ENCODE measurements at regions not wholly inside any gene's neighbourhood (a gene's known extent, or its start where the extent isn't known, plus 50 kb on each side); places are given as distances from the start of the nearest gene placed in this dataset.

DNA sequence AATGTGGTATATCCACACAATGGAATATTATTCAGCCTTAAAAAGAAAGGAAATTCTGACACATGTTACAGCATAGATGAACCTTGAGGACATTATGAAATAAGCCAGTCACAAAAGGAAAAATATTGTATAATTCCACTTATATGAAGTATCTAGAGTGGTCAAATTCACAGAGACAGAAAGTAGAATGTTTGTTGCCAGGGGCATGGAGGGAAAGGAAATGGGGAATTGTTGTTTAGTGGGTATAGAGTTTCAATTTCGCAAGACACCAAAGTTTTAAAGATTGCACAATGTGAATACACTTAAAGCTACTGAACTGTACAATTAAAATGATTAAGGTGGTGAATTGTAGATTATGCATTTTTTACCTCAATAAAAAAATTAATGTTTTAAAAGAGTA, 92.9 kb downstream of the TXNL1 start:
- DNase-seq (ENCODE audit: low spot score) = no peak

DNA sequence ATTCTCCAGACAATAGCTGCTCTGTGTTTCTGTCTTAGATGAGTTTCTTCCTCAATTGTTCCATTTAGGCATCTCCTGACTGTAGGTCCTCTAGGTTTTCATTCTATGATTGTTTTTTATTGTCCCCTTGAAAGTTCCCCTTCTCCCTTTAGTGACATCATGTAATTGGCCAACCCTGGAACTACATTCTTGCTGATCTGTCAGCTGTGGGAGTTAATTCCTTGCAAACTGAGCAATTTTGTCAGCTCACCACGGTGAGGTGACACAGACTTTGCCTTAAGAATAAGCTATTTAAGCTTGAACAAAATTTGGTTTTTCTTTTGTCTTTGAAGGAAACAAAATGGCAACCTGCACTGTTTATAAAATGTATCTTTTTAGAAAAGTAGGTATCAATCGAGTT, 95.9 kb downstream of the TXNL1 start:
- DNase-seq (ENCODE audit: low spot score) = no peak

DNA sequence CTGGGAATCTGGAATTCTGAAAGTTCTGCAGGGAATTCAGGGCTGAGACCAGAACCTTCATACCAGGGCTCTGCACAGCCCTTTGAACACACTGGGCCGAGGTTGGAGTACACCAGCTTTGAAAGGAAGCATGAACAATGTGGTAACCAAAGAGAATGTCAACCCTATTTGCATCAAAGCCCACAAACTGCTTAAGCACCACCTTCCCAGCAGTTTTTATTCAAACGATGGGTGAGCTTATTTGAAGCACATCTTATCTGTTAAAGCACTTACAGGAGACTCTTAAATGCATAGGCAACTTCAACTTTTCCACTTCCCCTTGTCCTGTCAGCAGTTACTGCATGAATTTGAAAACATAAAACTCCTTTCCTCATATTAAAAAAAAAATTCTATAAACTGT, 96.6 kb downstream of the TXNL1 start:
- DNase-seq (ENCODE audit: low spot score) = no peak

DNA sequence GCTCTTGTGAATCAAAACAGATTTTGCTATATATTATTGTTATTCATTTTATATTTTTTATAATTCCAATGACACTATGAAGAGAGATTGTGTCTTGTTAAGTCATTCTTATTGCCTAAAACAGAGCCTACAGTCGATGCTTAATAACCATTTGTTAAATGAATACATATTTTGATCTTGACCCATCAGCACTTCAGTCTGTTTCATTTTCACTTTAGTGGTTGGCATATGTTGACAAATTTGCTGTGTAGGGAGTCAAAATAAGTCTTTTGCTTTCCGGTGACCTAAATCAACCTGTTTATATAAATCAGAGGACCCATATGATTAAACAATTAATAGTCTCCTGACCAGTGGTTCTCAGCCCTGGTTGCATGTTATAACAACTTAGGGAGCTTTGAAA, 97.1 kb downstream of the TXNL1 start:
- no peak for DNase-seq (ENCODE audit: low spot score)

DNA sequence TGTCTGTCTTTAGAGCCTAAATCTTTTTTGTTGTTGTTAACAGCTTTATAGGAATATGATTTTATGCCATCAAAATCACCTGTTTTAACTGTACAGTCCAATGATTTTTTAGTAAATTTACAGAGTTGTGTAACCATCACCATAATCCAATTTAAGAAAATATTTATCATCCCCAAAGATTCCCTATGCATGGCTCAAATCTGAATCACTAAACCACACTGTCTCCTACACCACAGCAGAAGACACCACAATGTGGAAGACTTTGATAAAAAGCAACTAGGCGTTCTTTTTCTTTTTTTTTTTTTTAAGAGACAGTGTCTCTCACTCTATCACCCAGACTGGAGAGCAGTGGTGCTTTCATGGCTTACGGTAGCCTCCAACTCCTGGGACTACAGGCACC, 99.6 kb downstream of the TXNL1 start:
- no peak for DNase-seq (ENCODE audit: low spot score)

DNA sequence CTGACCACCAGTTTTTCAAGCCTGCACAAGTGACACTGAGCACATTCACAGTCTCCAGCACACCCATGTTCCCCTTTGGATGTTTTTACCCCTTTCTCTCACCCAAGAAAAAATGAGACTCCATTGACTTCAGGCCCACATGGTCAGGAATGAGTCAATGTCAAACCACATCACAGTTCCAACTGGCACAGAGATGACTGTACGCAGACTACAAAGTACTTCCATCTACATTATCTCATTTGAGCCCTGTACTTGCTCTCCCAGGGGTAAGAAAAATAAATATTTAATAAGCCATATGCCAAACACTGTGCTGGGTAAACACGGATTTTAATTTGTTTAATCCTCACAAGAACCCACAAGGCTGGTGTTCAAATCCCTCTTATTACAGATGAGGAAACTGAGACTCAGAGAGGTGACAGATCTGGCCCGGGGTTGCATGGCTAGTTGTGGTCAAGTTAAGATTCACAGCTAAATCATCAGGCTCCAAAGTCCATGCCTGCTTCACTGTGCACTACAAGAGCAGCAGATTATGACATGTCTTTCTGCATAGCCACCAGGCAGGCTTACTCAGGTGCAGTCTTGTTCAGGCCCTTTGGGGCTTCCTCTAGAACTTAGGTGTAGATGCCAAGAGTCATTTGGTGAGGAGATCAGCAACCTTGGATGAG, 106.1 kb downstream of the TXNL1 start:
- no peak for DNase-seq (ENCODE audit: low spot score)

DNA sequence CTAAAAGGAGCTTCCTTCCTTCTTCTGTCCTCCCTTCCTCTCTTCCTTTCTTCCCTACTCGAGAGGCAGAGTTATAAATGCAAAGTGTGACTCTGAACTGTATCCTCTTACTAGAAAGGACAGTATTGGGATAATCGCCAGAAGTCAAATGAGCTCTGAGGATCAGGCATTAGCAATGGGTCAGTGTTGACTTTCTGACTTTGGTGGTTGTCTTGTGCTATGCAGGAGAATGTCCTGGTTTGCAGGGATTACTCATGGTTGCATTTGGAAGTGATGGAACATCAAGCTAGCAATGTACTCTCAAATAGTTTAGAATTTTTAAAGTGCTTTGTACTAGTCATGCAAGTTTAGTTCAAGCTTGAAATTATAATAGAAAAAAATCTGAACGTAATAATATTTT, 115.6 kb downstream of the TXNL1 start:
- DNase-seq (ENCODE audit: low spot score) = no peak

DNA sequence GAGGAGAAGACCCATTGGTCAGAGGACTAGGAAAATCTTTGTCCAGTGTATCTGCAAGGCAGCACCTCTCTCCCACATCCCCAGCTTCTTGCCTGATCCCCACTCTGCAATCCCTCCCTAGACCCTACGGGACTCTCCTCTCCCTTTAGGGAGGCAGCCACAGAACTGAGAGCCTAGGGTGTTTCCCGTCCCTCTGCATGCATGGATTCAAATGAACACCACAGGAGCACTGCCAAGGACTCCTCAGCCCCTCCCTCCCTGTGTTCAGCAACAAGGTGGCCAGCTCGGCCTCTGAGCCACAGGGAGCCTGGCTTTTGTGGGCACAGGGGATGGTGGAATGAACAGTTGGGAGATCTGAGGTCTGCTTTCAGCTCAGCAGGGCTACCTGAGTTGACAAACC, 117.1 kb downstream of the TXNL1 start:
- DNase-seq (ENCODE audit: low spot score) = no peak

DNA sequence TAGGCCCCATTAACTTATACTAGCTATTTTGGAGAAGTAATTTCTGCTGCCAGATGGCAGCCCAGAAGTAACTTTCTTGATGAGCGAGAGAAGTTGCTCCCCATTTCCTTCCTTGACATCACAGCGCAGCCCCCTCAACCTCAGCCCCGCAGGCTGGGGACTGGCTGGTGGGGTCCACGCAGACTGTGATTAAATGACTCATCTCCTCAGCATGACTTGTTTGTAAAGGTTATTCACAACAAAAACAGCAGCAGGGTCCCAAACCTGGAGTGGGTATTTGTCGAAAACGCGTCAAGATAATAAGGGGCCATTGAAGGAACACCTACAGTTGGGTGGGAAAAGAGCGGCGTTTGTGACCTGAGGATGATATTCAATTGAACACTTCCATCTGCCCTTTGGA, 120.6 kb downstream of the TXNL1 start:
- no peak for DNase-seq (ENCODE audit: low spot score)

DNA sequence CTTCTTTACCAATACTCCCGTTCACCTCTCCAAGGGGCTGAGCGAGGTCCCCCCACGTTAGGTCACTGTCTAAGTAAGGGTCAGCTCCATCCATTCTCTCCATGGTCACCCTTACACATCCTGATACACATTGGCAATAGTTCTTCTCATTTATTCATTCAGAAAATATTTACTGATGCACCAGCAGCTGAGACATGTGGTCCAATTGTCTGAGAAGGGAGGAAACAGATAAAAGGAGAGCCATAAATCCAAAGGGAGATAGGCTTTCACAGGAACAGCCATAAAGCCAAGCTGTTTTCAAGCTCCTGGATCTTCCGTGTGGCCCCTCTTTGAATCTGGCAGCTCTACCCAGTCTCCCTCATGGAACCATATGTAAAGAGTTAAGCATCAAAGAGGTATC, 121.2 kb downstream of the TXNL1 start:
- no peak for DNase-seq (ENCODE audit: low spot score)

DNA sequence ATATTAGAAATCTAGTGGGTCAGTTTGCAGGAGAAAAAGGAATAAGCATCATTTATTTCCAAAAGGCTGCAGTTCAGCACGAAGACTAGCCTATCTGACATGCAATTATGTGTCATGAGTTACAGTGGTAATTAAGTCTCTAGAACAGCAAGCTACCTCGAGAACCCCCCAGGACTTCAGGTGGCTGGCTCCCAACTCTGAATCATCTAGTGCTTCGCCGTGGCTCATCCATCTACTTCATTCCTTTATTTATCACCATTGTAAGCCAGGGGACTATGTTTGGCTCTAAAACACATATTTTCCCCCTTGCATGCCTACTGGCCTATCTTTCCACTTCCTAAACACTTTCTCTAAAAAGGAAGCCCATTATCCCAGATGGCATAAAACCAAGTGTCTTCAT, 121.6 kb downstream of the TXNL1 start:
- no peak for DNase-seq (ENCODE audit: low spot score)

DNA sequence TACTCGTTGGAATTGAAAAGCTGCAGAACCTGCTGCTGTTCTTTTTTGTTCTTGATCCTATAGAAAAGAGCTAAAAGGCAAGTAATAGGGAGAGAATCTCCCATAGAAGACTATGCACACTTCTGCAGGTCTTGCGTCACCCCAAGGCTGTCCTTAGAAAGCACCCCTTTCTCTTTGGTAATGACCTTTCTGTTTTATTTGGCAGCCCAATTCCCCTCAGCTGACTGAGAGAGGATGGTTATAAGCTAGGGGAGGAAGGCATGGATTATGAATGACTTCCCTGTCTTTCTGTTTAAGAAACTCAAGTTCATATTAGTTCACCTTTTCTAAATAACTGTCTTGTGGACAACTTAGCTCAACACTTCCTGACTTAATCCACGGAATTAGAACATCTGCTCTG, 122.9 kb downstream of the TXNL1 start:
- DNase-seq (ENCODE audit: low spot score) = no peak

DNA sequence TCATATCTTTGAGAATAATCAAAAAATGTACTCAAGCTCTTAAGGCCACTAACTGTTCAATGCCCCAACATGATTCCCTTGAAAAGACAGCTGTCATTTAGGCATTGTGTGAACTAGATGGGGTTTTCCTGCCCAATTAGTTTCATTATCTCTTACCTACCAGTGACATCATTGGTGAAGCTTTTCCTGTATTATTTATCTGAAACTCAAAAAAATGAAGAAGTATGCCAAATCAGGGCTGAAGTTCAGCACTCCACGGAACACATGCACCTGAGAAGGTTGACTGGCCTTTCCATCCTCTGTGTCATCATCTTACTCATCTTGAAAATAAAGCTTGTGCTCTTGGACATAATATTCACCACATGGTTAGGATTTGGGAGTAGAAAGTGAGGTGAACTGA, 126.4 kb downstream of the TXNL1 start:
- no peak for DNase-seq (ENCODE audit: low spot score)

DNA sequence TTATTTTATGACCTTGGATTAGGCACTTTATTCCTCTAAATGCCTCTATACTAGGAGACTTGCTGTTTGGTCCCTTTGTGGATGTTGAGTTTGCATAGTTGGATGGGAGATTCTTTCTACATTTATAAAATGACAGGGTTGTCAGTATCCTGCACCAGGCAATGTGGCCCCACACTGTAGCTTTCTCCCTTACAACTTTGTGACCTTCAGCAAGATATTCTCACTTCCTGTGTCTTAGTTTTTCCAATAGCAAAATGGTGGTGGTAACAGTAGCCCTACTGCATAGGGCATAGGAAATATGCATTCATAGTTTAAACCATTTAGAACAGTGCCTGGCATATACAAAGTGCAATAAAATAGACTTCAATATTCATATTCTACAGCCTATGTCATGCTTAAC, 128.3 kb downstream of the TXNL1 start:
- DNase-seq (ENCODE audit: low spot score) = no peak

DNA sequence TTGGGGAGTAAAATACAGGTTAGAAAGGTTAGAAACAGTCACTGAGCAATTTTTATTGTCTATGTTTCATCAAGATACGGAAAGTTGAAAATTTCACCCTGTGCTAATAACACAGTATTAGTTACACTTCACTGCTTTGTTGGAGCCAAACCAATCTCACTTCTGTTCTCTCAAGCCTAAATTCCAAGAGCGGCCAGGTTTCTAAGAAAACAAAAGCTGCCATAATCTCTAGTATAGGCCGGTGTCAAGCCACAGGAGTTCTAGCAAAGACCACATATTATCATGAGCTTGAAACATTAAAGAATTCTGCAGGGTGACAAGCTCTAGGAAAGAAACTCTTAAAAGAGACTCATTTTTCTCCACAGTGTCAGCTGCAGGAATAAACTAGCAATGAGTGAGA, 128.7 kb downstream of the TXNL1 start:
- no peak for DNase-seq (ENCODE audit: low spot score)

DNA sequence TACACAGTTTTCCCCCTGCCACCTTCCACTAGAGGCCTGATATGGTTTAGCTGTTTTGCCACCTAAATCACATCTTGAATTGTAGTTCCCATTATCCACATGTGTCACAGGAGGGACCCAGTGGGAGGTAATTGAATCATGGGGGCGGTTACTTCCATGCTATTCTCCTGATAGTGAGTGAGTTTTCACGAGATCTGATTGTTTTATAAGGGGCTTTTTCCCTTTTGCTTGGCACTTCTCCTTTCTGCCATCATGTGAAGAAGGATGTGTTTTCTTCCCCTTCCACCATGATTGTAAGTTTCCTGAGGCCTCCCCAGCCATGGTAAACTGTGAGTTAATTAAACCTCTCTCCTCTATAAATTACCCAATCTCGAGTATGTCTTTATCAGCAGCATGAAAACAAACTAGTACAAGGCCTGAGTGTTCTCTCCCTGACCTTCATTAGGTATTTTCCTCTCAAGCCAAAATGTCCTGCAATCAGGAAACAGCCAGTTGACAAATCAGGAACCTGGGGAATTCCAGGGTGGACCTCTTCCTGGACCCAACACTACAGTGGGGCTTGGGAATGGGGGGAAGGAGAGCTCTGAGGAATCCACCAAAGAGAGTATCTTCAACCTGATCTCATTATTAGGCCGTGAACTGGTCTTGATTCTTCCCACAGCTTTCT, 129.9 kb downstream of the TXNL1 start:
- no peak for DNase-seq (ENCODE audit: low spot score)

DNA sequence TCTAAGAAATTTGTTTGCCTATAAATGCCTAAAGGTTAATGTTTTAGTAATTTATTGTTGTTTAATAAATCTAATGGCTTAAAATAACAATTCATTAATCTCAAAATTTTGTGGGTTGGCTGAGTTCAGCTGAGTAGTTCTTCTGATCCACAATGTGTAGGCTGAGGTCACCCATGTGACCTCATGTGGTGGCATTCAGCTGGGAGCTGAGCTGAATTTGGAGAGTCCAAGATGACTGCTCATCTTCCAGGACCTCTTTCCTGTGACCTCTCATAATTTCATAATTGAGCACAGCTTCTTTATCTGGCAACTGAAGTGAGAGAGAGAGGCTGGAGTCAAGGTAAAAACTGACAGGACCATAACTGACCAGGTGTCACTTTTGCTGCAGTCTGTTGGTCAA, 132.4 kb downstream of the TXNL1 start:
- DNase-seq (ENCODE audit: low spot score) = no peak

DNA sequence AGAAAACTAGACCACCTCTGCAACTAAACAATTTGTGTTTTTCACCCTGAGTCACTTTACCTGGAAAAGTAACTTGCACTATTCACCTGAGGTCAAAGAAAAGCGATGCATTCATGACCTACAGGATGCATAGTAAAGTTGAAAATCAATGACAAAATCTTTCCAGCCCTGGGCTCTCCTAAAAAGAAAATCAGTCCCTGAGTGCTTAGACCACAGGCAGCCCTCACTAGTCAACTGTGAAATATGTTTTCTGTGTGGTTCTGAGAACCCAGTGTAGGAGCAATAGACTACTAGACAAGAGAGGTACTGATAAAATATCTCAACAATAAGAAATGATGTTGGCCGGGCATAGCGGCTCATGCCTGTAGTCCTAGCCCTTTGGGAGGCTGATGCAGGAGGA, 133.1 kb downstream of the TXNL1 start:
- DNase-seq (ENCODE audit: low spot score) = no peak

DNA sequence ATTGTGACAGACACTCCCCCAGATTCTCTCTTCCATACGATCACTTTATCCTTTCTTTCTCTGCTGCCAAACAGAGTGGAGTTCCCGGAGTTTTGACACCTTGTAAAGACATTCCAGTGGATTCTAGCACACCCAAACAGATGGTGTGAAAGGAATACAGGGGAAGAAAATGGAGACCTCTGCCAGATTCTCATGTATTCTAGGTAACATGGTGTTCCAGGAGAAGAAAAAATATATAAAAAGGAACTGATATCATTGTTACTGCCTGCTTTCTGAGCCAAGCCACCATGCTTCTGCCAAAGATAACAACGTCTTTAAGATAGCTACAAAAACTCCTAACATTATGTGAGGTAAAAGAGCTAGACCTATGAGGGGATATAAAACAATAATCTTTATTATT, 136.5 kb downstream of the TXNL1 start:
- DNase-seq (ENCODE audit: low spot score) = no peak

DNA sequence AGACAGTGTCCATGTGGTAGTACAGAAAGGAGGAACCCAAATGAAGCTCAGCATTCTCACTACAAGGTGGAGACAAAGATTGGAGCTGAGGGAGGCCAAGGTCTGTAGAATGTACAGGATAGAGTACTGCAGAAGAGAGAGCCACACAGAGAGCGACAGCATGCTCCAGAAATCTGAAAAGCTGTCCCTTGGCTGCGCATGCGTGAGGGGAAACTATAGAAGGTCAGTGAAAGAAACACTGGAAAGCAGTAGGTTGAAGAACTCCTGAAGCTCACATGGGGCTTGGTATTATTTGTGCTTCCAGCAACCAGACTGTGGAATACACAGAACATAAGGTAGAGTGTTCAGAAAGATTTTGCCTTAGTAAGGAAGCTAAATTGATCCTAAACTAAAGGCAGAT, 142.5 kb downstream of the TXNL1 start:
- no peak for DNase-seq (ENCODE audit: low spot score)

DNA sequence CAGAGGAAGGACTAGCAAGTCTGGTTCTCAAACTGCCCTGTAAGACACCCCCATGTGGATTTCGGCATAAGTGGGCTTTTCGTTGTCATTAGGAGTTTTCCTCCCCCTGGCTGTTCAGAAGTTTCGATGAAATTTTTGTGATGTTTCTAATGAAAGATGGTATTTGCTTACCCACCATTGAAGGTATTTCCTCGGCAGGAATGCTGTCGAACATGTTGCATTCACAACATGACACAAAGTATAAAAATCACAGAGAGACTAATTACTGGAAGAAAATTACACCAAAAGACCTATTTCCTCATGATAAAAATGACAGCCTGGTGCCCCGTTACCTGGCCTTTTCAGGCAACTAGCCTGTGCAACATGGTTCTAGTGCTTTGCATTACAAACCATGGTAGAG, 144.9 kb downstream of the TXNL1 start:
- no peak for DNase-seq (ENCODE audit: low spot score)

DNA sequence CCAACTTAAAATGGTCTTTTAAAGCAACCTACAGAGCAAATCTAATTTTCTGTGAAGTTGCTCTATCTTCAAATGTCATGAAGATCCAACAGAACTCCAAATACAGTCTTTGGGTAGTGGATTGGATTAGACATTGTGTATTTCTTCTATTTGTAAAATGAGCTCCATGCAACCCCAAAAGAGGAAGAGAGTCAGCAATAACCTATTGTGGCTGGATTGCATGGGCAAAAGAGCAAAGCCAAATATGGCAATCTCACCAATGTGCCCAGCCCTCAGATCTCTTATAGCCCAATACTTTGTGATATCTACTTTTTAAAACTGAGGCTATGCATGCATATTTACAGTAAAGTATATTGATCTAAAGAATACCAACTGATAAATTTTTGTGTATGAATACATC, 146.3 kb downstream of the TXNL1 start:
- no peak for DNase-seq (ENCODE audit: low spot score)

DNA sequence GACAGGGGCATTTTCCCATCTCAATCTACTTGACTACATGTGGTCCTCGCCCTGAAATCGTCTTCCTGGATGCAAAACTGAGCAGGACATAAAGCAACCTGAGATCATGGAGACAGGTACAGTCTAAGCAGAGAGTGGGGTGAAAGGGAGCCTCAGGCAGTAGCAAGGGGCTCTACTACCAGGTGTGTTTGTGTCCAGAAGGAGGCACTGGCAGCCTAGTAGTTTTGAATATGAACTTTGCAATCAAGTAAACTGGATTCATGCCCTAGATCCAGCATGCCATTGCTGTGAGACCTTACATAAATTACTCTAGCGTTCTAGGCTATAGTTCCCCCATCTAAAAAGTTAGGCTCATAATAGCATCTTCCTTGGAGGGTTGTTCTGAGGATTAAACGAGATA, 147.4 kb downstream of the TXNL1 start:
- no peak for DNase-seq (ENCODE audit: low spot score)

DNA sequence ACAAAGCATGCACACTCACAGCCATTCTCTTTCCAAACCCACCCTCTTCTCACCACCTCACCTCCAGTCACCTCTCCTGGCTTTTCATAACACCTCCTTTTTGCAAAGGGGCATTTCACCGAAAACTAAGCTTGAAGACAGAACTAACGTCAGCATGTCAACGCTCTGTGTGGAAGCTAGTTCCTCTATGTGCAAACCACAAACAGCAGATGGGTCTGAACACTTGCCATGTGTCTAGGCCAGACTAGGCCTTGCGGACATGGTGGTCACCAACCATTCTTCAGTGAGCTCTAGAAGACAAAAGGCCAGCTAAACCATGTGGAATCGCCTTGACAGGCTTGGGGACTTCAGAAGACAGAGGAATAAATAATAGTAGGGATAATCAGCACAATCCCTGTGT, 148.5 kb downstream of the TXNL1 start:
- no peak for DNase-seq (ENCODE audit: low spot score)
